VCaP (cell line): ENCODE measurements at regions not wholly inside any gene's neighbourhood (a gene's known extent, or its start where the extent isn't known, plus 50 kb on each side); places are given as distances from the start of the nearest gene placed in this dataset.

Experiments used
- H3K27ac ChIP-seq: fragments of 450-650 bp; 2 replicates; pipeline ENCODE4 v1.5.1; 2017
- TF ChIP-seq, protein P1 (sequence below): fragments of 450-650 bp; conservative IDR thresholded peaks from 2 replicates; pipeline ENCODE4 v1.5.1; 2017; ENCODE audit warnings: mild to moderate bottlenecking, moderate library complexity

DNA sequence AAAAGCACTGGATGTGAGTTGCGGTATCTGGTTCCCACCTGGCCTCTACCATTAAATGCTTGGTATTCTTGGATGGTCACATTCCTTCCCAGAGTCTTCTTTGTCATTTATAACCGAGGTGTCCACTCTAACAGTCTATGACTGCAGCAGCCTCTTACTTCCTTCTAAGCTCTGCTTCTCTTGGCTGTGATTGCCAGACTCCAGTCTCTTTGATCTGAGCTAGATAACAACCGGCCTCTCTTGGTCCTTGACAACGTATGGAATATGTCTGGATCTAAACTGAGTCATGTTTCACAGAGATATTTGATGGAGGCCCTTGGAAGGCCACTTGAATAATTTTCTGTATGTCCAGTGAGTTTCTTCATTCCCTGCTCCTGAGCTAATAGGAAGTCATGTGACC is 141.6 kb upstream of the TENM4 start:
- H3K27ac ChIP-seq, result no peak overlapping the region
- TF ChIP-seq, protein P1, sequence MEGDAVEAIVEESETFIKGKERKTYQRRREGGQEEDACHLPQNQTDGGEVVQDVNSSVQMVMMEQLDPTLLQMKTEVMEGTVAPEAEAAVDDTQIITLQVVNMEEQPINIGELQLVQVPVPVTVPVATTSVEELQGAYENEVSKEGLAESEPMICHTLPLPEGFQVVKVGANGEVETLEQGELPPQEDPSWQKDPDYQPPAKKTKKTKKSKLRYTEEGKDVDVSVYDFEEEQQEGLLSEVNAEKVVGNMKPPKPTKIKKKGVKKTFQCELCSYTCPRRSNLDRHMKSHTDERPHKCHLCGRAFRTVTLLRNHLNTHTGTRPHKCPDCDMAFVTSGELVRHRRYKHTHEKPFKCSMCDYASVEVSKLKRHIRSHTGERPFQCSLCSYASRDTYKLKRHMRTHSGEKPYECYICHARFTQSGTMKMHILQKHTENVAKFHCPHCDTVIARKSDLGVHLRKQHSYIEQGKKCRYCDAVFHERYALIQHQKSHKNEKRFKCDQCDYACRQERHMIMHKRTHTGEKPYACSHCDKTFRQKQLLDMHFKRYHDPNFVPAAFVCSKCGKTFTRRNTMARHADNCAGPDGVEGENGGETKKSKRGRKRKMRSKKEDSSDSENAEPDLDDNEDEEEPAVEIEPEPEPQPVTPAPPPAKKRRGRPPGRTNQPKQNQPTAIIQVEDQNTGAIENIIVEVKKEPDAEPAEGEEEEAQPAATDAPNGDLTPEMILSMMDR, result no peak

GRCh38 chr11:79579063-79579462 is 138.2 kb upstream of the TENM4 start:
- H3K27ac ChIP-seq, result no peak overlapping the region
- TF ChIP-seq, protein P1, result no peak

- no peak overlapping the region for H3K27ac ChIP-seq
- TF ChIP-seq, protein P1, result no peak
Observed at GRCh38 chr11:79578116-79578515, 137.3 kb upstream of the TENM4 start.

DNA sequence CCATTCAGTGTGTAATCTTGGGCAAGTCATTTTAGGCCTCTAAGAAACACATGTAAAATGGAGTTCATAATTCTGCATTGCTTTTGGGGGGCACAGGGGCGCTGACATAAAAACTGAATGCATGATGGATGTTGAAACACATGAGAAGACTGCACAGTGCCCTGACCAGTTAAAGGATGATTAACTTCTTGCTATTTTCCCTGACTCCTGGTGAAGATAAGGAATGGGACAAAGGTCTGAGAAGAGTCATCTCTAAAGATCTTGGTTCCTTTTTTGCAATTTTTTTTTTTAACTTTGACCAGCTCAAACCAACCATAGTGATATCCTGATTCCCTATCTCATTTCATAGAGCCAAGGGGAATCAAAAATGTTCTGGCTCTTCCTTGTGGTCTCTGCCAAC is 134.9 kb upstream of the TENM4 start:
- TF ChIP-seq, protein P1, result no peak
- no peak overlapping the region for H3K27ac ChIP-seq

DNA sequence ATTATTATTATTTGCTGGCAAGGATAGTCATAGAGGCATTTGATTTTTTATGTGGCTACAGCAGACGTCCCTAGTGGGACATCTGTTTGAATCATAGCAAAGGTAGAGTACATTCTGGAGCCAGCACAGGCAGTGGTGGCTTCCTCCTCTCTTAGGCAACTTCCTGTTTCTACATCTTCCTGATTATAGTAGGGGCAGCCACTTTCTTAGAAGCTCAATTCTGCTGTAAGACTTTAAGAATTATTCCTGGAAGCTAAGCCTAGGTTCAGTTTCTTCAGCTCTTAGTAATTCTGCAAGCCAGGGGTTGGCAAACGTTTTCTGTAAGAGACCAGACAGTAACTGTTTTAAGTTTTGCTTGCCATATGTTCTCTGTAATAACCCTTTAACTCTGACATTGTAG is 129.3 kb upstream of the TENM4 start:
- no peak overlapping the region for H3K27ac ChIP-seq
- TF ChIP-seq, protein P1, result no peak

DNA sequence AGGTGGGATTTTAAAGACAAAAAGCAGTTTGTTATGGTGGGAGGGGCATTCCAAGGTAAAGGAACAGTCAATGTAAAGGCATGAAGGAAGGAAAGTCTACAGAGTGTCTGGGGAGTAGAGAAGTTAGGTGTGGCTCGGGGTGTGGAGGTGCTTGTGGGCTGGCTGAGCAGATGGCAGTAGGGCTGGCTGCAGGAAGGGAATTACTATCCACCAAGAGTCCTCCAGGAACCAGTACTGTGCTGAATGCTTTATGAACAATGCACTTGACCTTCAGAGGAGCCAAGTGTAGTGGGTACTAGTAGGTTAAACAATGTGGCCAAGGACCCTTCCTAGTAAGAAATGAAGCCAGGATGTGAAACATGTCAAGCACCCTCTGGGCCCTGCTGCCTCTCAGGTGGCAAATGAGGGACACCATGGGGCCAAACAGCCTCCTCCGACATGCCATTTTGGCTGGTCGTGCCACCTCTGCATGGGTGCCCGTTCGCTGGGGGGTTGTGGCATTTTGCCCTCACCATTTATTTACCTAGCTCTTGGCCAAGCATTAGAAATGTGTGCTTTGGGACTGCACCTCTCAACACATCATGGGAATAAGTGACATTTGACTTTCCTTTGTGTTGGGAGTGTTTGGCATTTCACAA is 123.6 kb upstream of the TENM4 start:
- TF ChIP-seq, protein P1, result no peak
- H3K27ac ChIP-seq, result no peak overlapping the region

DNA sequence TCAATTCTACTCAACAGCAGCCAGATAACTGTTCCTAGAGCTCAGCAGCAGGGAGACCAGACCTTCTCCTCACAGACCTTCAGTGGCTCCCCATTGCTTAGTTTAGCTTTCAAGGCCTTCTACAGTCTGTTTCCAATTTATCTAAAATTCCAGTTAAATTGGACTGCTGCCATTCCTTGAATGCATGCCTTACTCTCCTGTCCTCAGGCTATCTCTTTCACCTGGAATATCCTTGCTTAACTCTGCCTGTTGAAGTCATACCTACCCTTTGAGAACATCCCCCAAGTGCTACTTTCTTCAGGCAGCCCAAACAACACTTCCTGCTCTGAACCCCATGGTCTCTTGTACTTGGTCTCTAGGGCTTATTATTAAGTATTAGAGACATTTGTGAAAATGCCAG is 120.7 kb upstream of the TENM4 start:
- no peak overlapping the region for H3K27ac ChIP-seq
- TF ChIP-seq, protein P1, result no peak
